ENCODE measurements at regions not wholly inside any gene's neighbourhood (a gene's known extent, or its start where the extent isn't known, plus 50 kb on each side); places are given as distances from the start of the nearest gene placed in this dataset.

- no peak overlapping the region for H3K4me3 ChIP-seq (ENCODE audit: low read length in 2 of 2)
- H3K9me3 ChIP-seq (replicated peaks in 1 of 2; ENCODE audit: control insufficient read depth in 2 of 2, insufficient read depth in 1 of 2, low read depth in 1 of 2, low read length in 2 of 2): no peaks in the 10 kb centered on the region
- H2AK5ac ChIP-seq (ENCODE audit: low read depth, low read length): peak overlapping the region; percentile 21
- no peaks in the 10 kb centered on the region for H3K79me1 ChIP-seq (ENCODE audit: low read depth, low read length)
- no peak overlapping the region for H2BK120ac ChIP-seq (ENCODE audit: low read depth, low read length)
- no CpG with 5 or more reads among the region's 7 CpGs for WGBS, 2 donors (ENCODE audit: extremely low coverage in 2 of 2, insufficient read length in 2 of 2, insufficient replicate concordance in 1 of 2)
- no peak overlapping the region for H3K4ac ChIP-seq (ENCODE audit: low read length)
- DNase-seq (ENCODE audit: low spot score): no peak
- no peak overlapping the region for H3K23ac ChIP-seq (ENCODE audit: low read depth, low read length, poor library complexity)
- peak overlapping the region; percentile 22 for H3K18ac ChIP-seq (ENCODE audit: low read length)
- H3K9ac ChIP-seq (ENCODE audit: low read depth, low read length, poor library complexity): no peak overlapping the region
- no peaks in the 10 kb centered on the region for H3K36me3 ChIP-seq (replicated peaks in 1 of 2; ENCODE audit: control insufficient read depth in 2 of 2, insufficient read depth in 2 of 2, low read length in 2 of 2)
- H4K8ac ChIP-seq (ENCODE audit: low read depth, low read length): no peak overlapping the region
- no peak overlapping the region for H3K27ac ChIP-seq (replicated peaks; ENCODE audit: low read length)
- no peak overlapping the region for H3K14ac ChIP-seq (ENCODE audit: low read length)
- H2BK15ac ChIP-seq (ENCODE audit: low read length): no peak overlapping the region
- H3K4me2 ChIP-seq (ENCODE audit: insufficient read depth, low read length, poor library complexity, severe bottlenecking): no peak overlapping the region
- no peak overlapping the region for H2BK5ac ChIP-seq (ENCODE audit: low read length)
- H4K91ac ChIP-seq (ENCODE audit: low read depth, low read length, poor library complexity): no peak overlapping the region
- H3K27me3 ChIP-seq (ENCODE audit: control insufficient read depth in 3 of 3, insufficient read depth in 3 of 3, low read depth in 1 of 3, low read length in 3 of 3): peaks cover 0 to 16% (median 2%) of the 10 kb centered on the region in 3 experiments
- H2AFZ ChIP-seq (ENCODE audit: low read length): no peak overlapping the region
- H2BK12ac ChIP-seq (ENCODE audit: low read length): no peak overlapping the region
- peaks cover 0 to 13% of the 10 kb centered on the region in 2 donors for H3K4me1 ChIP-seq (ENCODE audit: control insufficient read depth in 2 of 2, insufficient read depth in 1 of 2, low read depth in 1 of 2, low read length in 2 of 2)
Observed at GRCh38 chr20:50271612-50272011, 81.0 kb downstream of the CEBPB start.

GRCh38 chr20:50272030-50272723 lies 81.5 kb downstream of the CEBPB start:
- WGBS, 2 donors (ENCODE audit: extremely low coverage in 2 of 2, insufficient read length in 2 of 2, insufficient replicate concordance in 1 of 2): no CpG with 5 or more reads among the region's 8 CpGs
- H2BK12ac ChIP-seq (ENCODE audit: low read length): no peak overlapping the region
- no peak overlapping the region for H2BK15ac ChIP-seq (ENCODE audit: low read length)
- H3K14ac ChIP-seq (ENCODE audit: low read length): no peak overlapping the region
- no peaks in the 10 kb centered on the region for H3K36me3 ChIP-seq (replicated peaks in 1 of 2; ENCODE audit: control insufficient read depth in 2 of 2, insufficient read depth in 2 of 2, low read length in 2 of 2)
- no peak overlapping the region for H2AK5ac ChIP-seq (ENCODE audit: low read depth, low read length)
- no peak overlapping the region for H3K9ac ChIP-seq (ENCODE audit: low read depth, low read length, poor library complexity)
- H2BK120ac ChIP-seq (ENCODE audit: low read depth, low read length): no peak overlapping the region
- no peak overlapping the region for H3K4ac ChIP-seq (ENCODE audit: low read length)
- no peak for DNase-seq (ENCODE audit: low spot score)
- no peak overlapping the region for H2AFZ ChIP-seq (ENCODE audit: low read length)
- H3K4me3 ChIP-seq (ENCODE audit: low read length in 2 of 2): no peak overlapping the region
- H4K91ac ChIP-seq (ENCODE audit: low read depth, low read length, poor library complexity): no peak overlapping the region
- H3K4me1 ChIP-seq (ENCODE audit: control insufficient read depth in 2 of 2, insufficient read depth in 1 of 2, low read depth in 1 of 2, low read length in 2 of 2): peaks cover 0 to 12% of the 10 kb centered on the region in 2 donors
- H2BK5ac ChIP-seq (ENCODE audit: low read length): peak overlapping the region; percentile 4
- no peak overlapping the region for H3K27ac ChIP-seq (replicated peaks; ENCODE audit: low read length)
- peak overlapping the region; percentile 53 for H3K18ac ChIP-seq (ENCODE audit: low read length)
- H3K23ac ChIP-seq (ENCODE audit: low read depth, low read length, poor library complexity): no peak overlapping the region
- H3K9me3 ChIP-seq (replicated peaks in 1 of 2; ENCODE audit: control insufficient read depth in 2 of 2, insufficient read depth in 1 of 2, low read depth in 1 of 2, low read length in 2 of 2): no peaks in the 10 kb centered on the region
- no peak overlapping the region for H4K8ac ChIP-seq (ENCODE audit: low read depth, low read length)
- H3K27me3 ChIP-seq (ENCODE audit: control insufficient read depth in 3 of 3, insufficient read depth in 3 of 3, low read depth in 1 of 3, low read length in 3 of 3): peaks cover 0 to 19% (median 2%) of the 10 kb centered on the region in 3 experiments
- H3K4me2 ChIP-seq (ENCODE audit: insufficient read depth, low read length, poor library complexity, severe bottlenecking): no peak overlapping the region
- H3K79me1 ChIP-seq (ENCODE audit: low read depth, low read length): no peaks in the 10 kb centered on the region

- Histone ChIP-seq H3K27ac (replicated peaks; ENCODE audit: low read length) (no peak overlapping the region), H2BK15ac (ENCODE audit: low read length) (peak overlapping the region; percentile 55), H3K4ac (ENCODE audit: low read length) (no peak overlapping the region), H4K8ac (ENCODE audit: low read depth, low read length) (peak overlapping the region; percentile 54), H3K9me3 (replicated peaks in 1 of 2; ENCODE audit: control insufficient read depth in 2 of 2, insufficient read depth in 1 of 2, low read depth in 1 of 2, low read length in 2 of 2) (no peaks in the 10 kb centered on the region), H3K18ac (ENCODE audit: low read length) (no peak overlapping the region), H3K14ac (ENCODE audit: low read length) (no peak overlapping the region), H4K91ac (ENCODE audit: low read depth, low read length, poor library complexity) (no peak overlapping the region), H3K79me1 (ENCODE audit: low read depth, low read length) (no peaks in the 10 kb centered on the region), H2BK12ac (ENCODE audit: low read length) (no peak overlapping the region), H3K4me2 (ENCODE audit: insufficient read depth, low read length, poor library complexity, severe bottlenecking) (no peak overlapping the region), H3K27me3 (ENCODE audit: control insufficient read depth in 3 of 3, insufficient read depth in 3 of 3, low read depth in 1 of 3, low read length in 3 of 3) (peaks cover 0 to 15% (median 2%) of the 10 kb centered on the region in 3 experiments), H3K36me3 (replicated peaks in 1 of 2; ENCODE audit: control insufficient read depth in 2 of 2, insufficient read depth in 2 of 2, low read length in 2 of 2) (no peaks in the 10 kb centered on the region), H2BK5ac (ENCODE audit: low read length) (peak overlapping the region; percentile 4), H3K4me1 (ENCODE audit: control insufficient read depth in 2 of 2, insufficient read depth in 1 of 2, low read depth in 1 of 2, low read length in 2 of 2) (peaks cover 0 to 7% of the 10 kb centered on the region in 2 donors), H2AFZ (ENCODE audit: low read length) (no peak overlapping the region), H2BK120ac (ENCODE audit: low read depth, low read length) (no peak overlapping the region), H3K4me3 (ENCODE audit: low read length in 2 of 2) (no peak overlapping the region), H3K23ac (ENCODE audit: low read depth, low read length, poor library complexity) (no peak overlapping the region), H2AK5ac (ENCODE audit: low read depth, low read length) (peak overlapping the region; percentile 65), H3K9ac (ENCODE audit: low read depth, low read length, poor library complexity) (no peak overlapping the region)
- WGBS, 2 donors (ENCODE audit: extremely low coverage in 2 of 2, insufficient read length in 2 of 2, insufficient replicate concordance in 1 of 2): no CpG with 5 or more reads among the region's 6 CpGs
- no peak for DNase-seq (ENCODE audit: low spot score)
Observed at GRCh38 chr20:50272724-50273446, 82.3 kb downstream of the CEBPB start.

Measured in neuronal stem cell (in vitro differentiated cells).